HG03064 (cell line): ENCODE measurements at regions not wholly inside any gene's neighbourhood (a gene's known extent, or its start where the extent isn't known, plus 50 kb on each side); places are given as distances from the start of the nearest gene placed in this dataset.
"Not testable (repeated sequence)": the region's sequence is repeated elsewhere in the genome, so short reads cannot be mapped to it uniquely, and the experiment has no call there.

Source experiments
- ATAC-seq: cut with Tn5 transposase; IDR thresholded peaks from one replicate; pipeline ENCODE4 v1.9.1; 2021; ENCODE audit warnings: low read depth; ENCODE audit not compliant: unreplicated experiment

GRCh38 chr17:12195418-12195817, 174.7 kb downstream of the MAP2K4 start:
- no peak for ATAC-seq

- no peak for ATAC-seq
These were observed 180.7 kb downstream of the MAP2K4 start for GRCh38 chr17:12201294-12201880.

- ATAC-seq = no peak
These were observed 189.0 kb downstream of the MAP2K4 start for GRCh38 chr17:12209632-12210191.

- ATAC-seq = not testable (repeated sequence)
These were observed 200.2 kb downstream of the MAP2K4 start for GRCh38 chr17:12220714-12221439.

- no peak for ATAC-seq
These were observed 201.7 kb downstream of the MAP2K4 start for GRCh38 chr17:12222392-12222791.

- no peak for ATAC-seq
These were observed 206.9 kb downstream of the MAP2K4 start for GRCh38 chr17:12227547-12227946.

GRCh38 chr17:12229335-12229734, 208.7 kb downstream of the MAP2K4 start:
- ATAC-seq = no peak

- no peak for ATAC-seq
These were observed 210.0 kb downstream of the MAP2K4 start for GRCh38 chr17:12230481-12231354.

- ATAC-seq = no peak
These were observed 210.6 kb downstream of the MAP2K4 start for GRCh38 chr17:12231355-12231682.

- not testable (repeated sequence) for ATAC-seq
These were observed 218.3 kb downstream of the MAP2K4 start for GRCh38 chr17:12239021-12239420.

GRCh38 chr17:12242345-12242954, 221.8 kb downstream of the MAP2K4 start:
- no peak for ATAC-seq

GRCh38 chr17:12247761-12248160, 227.1 kb downstream of the MAP2K4 start:
- no peak for ATAC-seq

- ATAC-seq = no peak
These were observed 230.3 kb downstream of the MAP2K4 start for GRCh38 chr17:12250973-12251372.

- no peak for ATAC-seq
These were observed 231.8 kb downstream of the MAP2K4 start for GRCh38 chr17:12252462-12252861.

GRCh38 chr17:12254460-12254859, 233.8 kb downstream of the MAP2K4 start:
- no peak for ATAC-seq

GRCh38 chr17:12256380-12256995, 235.8 kb downstream of the MAP2K4 start:
- ATAC-seq = no peak

- ATAC-seq = no peak
These were observed 236.5 kb downstream of the MAP2K4 start for GRCh38 chr17:12257176-12257575.

- no peak for ATAC-seq
These were observed 240.7 kb downstream of the MAP2K4 start for GRCh38 chr17:12261354-12261753.

GRCh38 chr17:12269751-12270150, 249.1 kb downstream of the MAP2K4 start:
- no peak for ATAC-seq

GRCh38 chr17:12277827-12278226, 257.1 kb downstream of the MAP2K4 start:
- ATAC-seq = no peak
